Upper lobe of left lung (tissue), 4 donors: ENCODE measurements at regions not wholly inside any gene's neighbourhood (a gene's known extent, or its start where the extent isn't known, plus 50 kb on each side); places are given as distances from the start of the nearest gene placed in this dataset.

Source experiments
- POLR2A ChIP-seq, 4 donors: fragments of 450-650 bp; IDR thresholded peaks; one replicate each; pipeline ENCODE4 v1.5.1; 2016 to 2017; ENCODE audit warnings: antibody characterized with exemption in 4 of 4, mild to moderate bottlenecking in 2 of 4
- TF ChIP-seq, protein P1 (sequence below), 6 experiments: fragments of 450-650 bp in 4 of 6; fragments of 200-600 bp in 2 of 6; sonication (generic) in 2 of 6; IDR thresholded peaks; one replicate each; pipeline ENCODE4 v1.5.1; 2016 to 2019; ENCODE audit warnings: antibody characterized with exemption in 6 of 6

- TF ChIP-seq, protein P1, sequence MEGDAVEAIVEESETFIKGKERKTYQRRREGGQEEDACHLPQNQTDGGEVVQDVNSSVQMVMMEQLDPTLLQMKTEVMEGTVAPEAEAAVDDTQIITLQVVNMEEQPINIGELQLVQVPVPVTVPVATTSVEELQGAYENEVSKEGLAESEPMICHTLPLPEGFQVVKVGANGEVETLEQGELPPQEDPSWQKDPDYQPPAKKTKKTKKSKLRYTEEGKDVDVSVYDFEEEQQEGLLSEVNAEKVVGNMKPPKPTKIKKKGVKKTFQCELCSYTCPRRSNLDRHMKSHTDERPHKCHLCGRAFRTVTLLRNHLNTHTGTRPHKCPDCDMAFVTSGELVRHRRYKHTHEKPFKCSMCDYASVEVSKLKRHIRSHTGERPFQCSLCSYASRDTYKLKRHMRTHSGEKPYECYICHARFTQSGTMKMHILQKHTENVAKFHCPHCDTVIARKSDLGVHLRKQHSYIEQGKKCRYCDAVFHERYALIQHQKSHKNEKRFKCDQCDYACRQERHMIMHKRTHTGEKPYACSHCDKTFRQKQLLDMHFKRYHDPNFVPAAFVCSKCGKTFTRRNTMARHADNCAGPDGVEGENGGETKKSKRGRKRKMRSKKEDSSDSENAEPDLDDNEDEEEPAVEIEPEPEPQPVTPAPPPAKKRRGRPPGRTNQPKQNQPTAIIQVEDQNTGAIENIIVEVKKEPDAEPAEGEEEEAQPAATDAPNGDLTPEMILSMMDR (IDR thresholded peaks at IDR 0.05) = no peak
- TF ChIP-seq POLR2A (IDR thresholded peaks at IDR 0.05) = no peak
Measured at GRCh38 chr4:24337451-24338190, 246.7 kb downstream of the DHX15 start.
